Liver (tissue), 8 donors: ENCODE measurements at regions not wholly inside any gene's neighbourhood (a gene's known extent, or its start where the extent isn't known, plus 50 kb on each side); places are given as distances from the start of the nearest gene placed in this dataset.

Source experiments
- DNase-seq: peaks from one replicate; pipeline ENCODE4 v3.0.0-alpha.2; 2017; ENCODE audit warnings: low spot score
- H3K27ac ChIP-seq, 2 donors: one replicate each; pipeline ENCODE4 v1.7.0; 2013; ENCODE audit warnings: inconsistent platforms in 2 of 2, low read length in 2 of 2, control low read depth in 1 of 2, low read depth in 1 of 2, mild to moderate bottlenecking in 1 of 2
- H3K27me3 ChIP-seq, 4 donors: one replicate each; pipeline versions ENCODE4 v1.6.1 to v1.7.0; 2013; ENCODE audit warnings: low read length in 3 of 4, inconsistent platforms in 1 of 4, mild to moderate bottlenecking in 1 of 4, moderate library complexity in 1 of 4; ENCODE audit not compliant: control insufficient read depth in 4 of 4, insufficient read depth in 4 of 4
- H3K36me3 ChIP-seq, 4 donors: one replicate each; pipeline versions ENCODE4 v1.6.1 to v1.7.0; 2013; ENCODE audit warnings: low read length in 3 of 4, mild to moderate bottlenecking in 3 of 4, low read depth in 1 of 4, moderate library complexity in 1 of 4; ENCODE audit not compliant: control insufficient read depth in 4 of 4, insufficient read depth in 3 of 4
- H3K4me1 ChIP-seq, 4 donors: one replicate each; pipeline versions ENCODE4 v1.6.1 to v1.7.0; 2013; ENCODE audit warnings: low read length in 3 of 4, mild to moderate bottlenecking in 3 of 4, moderate library complexity in 1 of 4; ENCODE audit not compliant: control insufficient read depth in 4 of 4, insufficient read depth in 4 of 4
- H3K4me3 ChIP-seq, 3 donors: one replicate each; pipeline versions ENCODE4 v1.6.1 to v1.7.0; 2013; ENCODE audit warnings: low read length in 3 of 3, control low read depth in 1 of 3, low read depth in 1 of 3, mild to moderate bottlenecking in 1 of 3
- H3K9ac ChIP-seq, 2 donors: one replicate each; pipeline ENCODE4 v1.7.0; 2013; ENCODE audit warnings: low read length in 2 of 2, mild to moderate bottlenecking in 2 of 2, moderate library complexity in 2 of 2, control low read depth in 1 of 2, low read depth in 1 of 2
- H3K9me3 ChIP-seq, 4 donors: one replicate each; pipeline versions ENCODE4 v1.6.1 to v1.7.0; 2013; ENCODE audit warnings: low read length in 3 of 4; ENCODE audit not compliant: control insufficient read depth in 4 of 4
- FOXA1 ChIP-seq: IDR thresholded peaks from 2 replicates; pipeline ENCODE4 v1.6.1; 2016; ENCODE audit warnings: antibody characterized with exemption
- GABPA ChIP-seq, 2 donors: IDR thresholded peaks in 1 of 2; conservative IDR thresholded peaks in 1 of 2; 2 replicates each; pipeline ENCODE4 v1.6.1; 2016; ENCODE audit warnings: antibody characterized with exemption in 2 of 2, mild to moderate bottlenecking in 1 of 2, moderate library complexity in 1 of 2
- HNF4A ChIP-seq, 2 donors: conservative IDR thresholded peaks; 2 replicates each; pipeline ENCODE4 v1.6.1; 2016; ENCODE audit warnings: antibody characterized with exemption in 2 of 2, mild to moderate bottlenecking in 2 of 2
- HNF4G ChIP-seq: IDR thresholded peaks from 2 replicates; pipeline ENCODE4 v1.6.1; 2016; ENCODE audit warnings: antibody characterized with exemption
- JUND ChIP-seq, 2 donors: IDR thresholded peaks; 2 replicates each; pipeline ENCODE4 v1.6.1; 2016; ENCODE audit warnings: antibody characterized with exemption in 2 of 2
- NR2F2 ChIP-seq: IDR thresholded peaks from 2 replicates; pipeline ENCODE4 v1.6.1; 2016; ENCODE audit warnings: antibody characterized with exemption
- RAD21 ChIP-seq, 2 donors: IDR thresholded peaks; 2 replicates each; pipeline ENCODE4 v1.6.1; 2016; ENCODE audit warnings: antibody characterized with exemption in 2 of 2, mild to moderate bottlenecking in 2 of 2
- RXRA ChIP-seq, 2 donors: IDR thresholded peaks; 2 replicates each; pipeline ENCODE4 v1.6.1; 2017 to 2018; ENCODE audit warnings: antibody characterized with exemption in 2 of 2, mild to moderate bottlenecking in 1 of 2
- SP1 ChIP-seq: IDR thresholded peaks from 2 replicates; pipeline ENCODE4 v1.6.1; 2018; ENCODE audit warnings: antibody characterized with exemption, mild to moderate bottlenecking
- YY1 ChIP-seq: IDR thresholded peaks from 2 replicates; pipeline ENCODE4 v1.6.1; 2016; ENCODE audit warnings: antibody characterized with exemption, mild to moderate bottlenecking
- WGBS: extraction: QIAGEN DNeasy Blood & Tissue Kit; methylation state at CpG from one replicate; pipeline ENCODE4 v1.1.7; 2013; 5-methylcytosine and 5-hydroxymethylcytosine counted together
- TF ChIP-seq, protein P1 (sequence below): fragments of 150-350 bp; IDR thresholded peaks from 2 replicates; pipeline ENCODE4 v1.5.1; 2017; ENCODE audit warnings: improper control_type of control experiment, low read depth, low read length; ENCODE audit not compliant: missing input control
- TF ChIP-seq, protein P2 (sequence below): IDR thresholded peaks from 2 replicates; pipeline ENCODE4 v1.6.1; 2016; ENCODE audit warnings: antibody characterized with exemption
- TF ChIP-seq, protein P3 (sequence below): IDR thresholded peaks from 2 replicates; pipeline ENCODE4 v1.6.1; 2016; ENCODE audit warnings: antibody characterized with exemption, mild to moderate bottlenecking
- TF ChIP-seq, protein P4 (sequence below): IDR thresholded peaks from 2 replicates; pipeline ENCODE4 v1.6.1; 2016; ENCODE audit warnings: antibody characterized with exemption
- donor health status: healthy.
- donor health status: healthy.
- donor health status: healthy.
- donor health status: healthy.
- donor health status: healthy.

DNA sequence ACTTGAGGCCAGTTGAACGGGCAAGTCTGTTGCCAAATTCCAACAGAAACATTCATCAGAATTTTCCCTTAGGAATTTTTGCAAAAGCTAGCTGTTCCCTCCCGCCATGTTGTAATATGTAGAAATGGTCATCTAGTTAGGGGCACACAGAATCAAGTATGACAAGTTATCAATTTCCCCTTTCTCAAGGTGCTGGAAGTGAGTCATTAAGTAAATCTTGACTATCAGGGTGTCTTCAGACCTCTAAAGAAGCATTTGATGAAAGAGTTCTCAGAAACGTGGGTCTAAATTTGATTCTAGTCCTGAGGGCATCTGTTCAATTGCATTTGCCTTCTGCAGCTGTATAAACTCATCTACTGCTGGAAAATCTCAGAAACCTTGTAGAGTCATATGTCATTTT, 123.4 kb upstream of the FRMD4B start:
- Histone ChIP-seq H3K36me3 (no peaks in the 10 kb centered on the region), H3K4me1 (no peaks in the 10 kb centered on the region), H3K27me3 (no peaks in the 10 kb centered on the region), H3K9me3 (peaks cover 0 to 9% (median 0%) of the 10 kb centered on the region in 4 donors), H3K27ac (no peak overlapping the region), H3K4me3 (no peak overlapping the region), H3K9ac (no peak overlapping the region)
- WGBS, result 74% methylated on average over 3 of the region's 3 CpGs
- TF ChIP-seq, protein P1, sequence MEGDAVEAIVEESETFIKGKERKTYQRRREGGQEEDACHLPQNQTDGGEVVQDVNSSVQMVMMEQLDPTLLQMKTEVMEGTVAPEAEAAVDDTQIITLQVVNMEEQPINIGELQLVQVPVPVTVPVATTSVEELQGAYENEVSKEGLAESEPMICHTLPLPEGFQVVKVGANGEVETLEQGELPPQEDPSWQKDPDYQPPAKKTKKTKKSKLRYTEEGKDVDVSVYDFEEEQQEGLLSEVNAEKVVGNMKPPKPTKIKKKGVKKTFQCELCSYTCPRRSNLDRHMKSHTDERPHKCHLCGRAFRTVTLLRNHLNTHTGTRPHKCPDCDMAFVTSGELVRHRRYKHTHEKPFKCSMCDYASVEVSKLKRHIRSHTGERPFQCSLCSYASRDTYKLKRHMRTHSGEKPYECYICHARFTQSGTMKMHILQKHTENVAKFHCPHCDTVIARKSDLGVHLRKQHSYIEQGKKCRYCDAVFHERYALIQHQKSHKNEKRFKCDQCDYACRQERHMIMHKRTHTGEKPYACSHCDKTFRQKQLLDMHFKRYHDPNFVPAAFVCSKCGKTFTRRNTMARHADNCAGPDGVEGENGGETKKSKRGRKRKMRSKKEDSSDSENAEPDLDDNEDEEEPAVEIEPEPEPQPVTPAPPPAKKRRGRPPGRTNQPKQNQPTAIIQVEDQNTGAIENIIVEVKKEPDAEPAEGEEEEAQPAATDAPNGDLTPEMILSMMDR, result no peak
- TF ChIP-seq, protein P2, sequence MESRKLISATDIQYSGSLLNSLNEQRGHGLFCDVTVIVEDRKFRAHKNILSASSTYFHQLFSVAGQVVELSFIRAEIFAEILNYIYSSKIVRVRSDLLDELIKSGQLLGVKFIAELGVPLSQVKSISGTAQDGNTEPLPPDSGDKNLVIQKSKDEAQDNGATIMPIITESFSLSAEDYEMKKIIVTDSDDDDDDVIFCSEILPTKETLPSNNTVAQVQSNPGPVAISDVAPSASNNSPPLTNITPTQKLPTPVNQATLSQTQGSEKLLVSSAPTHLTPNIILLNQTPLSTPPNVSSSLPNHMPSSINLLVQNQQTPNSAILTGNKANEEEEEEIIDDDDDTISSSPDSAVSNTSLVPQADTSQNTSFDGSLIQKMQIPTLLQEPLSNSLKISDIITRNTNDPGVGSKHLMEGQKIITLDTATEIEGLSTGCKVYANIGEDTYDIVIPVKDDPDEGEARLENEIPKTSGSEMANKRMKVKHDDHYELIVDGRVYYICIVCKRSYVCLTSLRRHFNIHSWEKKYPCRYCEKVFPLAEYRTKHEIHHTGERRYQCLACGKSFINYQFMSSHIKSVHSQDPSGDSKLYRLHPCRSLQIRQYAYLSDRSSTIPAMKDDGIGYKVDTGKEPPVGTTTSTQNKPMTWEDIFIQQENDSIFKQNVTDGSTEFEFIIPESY, result no peak
- TF ChIP-seq GABPA (IDR thresholded peaks at IDR 0.05 in 1 of 2, conservative IDR thresholded peaks at IDR 0.05 in 1 of 2), result no peak
- no peak for TF ChIP-seq NR2F2
- no peak for TF ChIP-seq SP1
- no peak for TF ChIP-seq YY1
- TF ChIP-seq RAD21 (IDR thresholded peaks at IDR 0.05), result no peak
- TF ChIP-seq, protein P3, sequence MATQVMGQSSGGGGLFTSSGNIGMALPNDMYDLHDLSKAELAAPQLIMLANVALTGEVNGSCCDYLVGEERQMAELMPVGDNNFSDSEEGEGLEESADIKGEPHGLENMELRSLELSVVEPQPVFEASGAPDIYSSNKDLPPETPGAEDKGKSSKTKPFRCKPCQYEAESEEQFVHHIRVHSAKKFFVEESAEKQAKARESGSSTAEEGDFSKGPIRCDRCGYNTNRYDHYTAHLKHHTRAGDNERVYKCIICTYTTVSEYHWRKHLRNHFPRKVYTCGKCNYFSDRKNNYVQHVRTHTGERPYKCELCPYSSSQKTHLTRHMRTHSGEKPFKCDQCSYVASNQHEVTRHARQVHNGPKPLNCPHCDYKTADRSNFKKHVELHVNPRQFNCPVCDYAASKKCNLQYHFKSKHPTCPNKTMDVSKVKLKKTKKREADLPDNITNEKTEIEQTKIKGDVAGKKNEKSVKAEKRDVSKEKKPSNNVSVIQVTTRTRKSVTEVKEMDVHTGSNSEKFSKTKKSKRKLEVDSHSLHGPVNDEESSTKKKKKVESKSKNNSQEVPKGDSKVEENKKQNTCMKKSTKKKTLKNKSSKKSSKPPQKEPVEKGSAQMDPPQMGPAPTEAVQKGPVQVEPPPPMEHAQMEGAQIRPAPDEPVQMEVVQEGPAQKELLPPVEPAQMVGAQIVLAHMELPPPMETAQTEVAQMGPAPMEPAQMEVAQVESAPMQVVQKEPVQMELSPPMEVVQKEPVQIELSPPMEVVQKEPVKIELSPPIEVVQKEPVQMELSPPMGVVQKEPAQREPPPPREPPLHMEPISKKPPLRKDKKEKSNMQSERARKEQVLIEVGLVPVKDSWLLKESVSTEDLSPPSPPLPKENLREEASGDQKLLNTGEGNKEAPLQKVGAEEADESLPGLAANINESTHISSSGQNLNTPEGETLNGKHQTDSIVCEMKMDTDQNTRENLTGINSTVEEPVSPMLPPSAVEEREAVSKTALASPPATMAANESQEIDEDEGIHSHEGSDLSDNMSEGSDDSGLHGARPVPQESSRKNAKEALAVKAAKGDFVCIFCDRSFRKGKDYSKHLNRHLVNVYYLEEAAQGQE, result no peak
- no peak for TF ChIP-seq FOXA1
- no peak for TF ChIP-seq JUND (IDR thresholded peaks at IDR 0.05)
- TF ChIP-seq, protein P4, sequence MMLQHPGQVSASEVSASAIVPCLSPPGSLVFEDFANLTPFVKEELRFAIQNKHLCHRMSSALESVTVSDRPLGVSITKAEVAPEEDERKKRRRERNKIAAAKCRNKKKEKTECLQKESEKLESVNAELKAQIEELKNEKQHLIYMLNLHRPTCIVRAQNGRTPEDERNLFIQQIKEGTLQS, result no peak
- TF ChIP-seq HNF4G, result no peak
- no peak for TF ChIP-seq HNF4A (conservative IDR thresholded peaks at IDR 0.05)
- no peak for TF ChIP-seq RXRA (IDR thresholded peaks at IDR 0.05)
- DNase-seq, result no peak

DNA sequence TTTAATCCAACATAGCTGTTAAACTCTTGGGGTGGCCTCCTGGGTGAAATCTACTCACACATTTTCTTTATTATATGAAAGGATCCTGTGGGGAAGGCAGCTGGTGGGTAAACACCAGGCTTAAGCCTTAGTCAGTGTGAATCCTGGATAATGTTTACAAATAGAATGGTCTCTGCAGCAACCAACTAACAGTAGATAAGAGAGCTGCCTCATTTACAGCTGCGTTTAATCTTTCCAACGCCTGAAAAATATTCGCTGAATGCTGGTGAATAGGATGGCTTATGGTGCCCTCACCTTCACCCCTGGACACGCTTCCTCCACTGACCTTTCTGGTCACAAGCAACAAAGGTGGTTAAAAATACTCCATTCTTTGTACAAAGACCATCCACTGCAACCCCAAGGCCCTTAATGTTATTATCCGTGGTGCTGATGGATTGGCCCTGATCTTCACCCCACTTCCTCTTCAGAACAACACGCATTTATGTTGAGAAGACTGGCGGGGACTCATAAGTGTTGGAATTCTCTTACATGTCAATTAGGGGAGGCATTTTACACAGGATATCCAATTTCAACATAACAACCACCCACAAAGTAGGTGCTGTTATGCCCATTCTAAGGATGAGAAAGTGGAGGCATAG, 120.0 kb upstream of the FRMD4B start:
- no peaks in the 10 kb centered on the region for H3K9me3 ChIP-seq
- H3K36me3 ChIP-seq, result no peaks in the 10 kb centered on the region
- WGBS, result 35% methylated on average over 7 of the region's 7 CpGs
- no peaks in the 10 kb centered on the region for H3K4me1 ChIP-seq
- H3K27ac ChIP-seq, result no peak overlapping the region
- no peak for DNase-seq
- no peak overlapping the region for H3K4me3 ChIP-seq
- no peak overlapping the region for H3K9ac ChIP-seq
- H3K27me3 ChIP-seq, result no peaks in the 10 kb centered on the region
- TF ChIP-seq RXRA (IDR thresholded peaks at IDR 0.05), result peak in 1 of 2 donors; percentile 20
- no peak for TF ChIP-seq HNF4A (conservative IDR thresholded peaks at IDR 0.05)
- peak; percentile 94 for TF ChIP-seq NR2F2
